ENCODE measurements at regions not wholly inside any gene's neighbourhood (a gene's known extent, or its start where the extent isn't known, plus 50 kb on each side); places are given as distances from the start of the nearest gene placed in this dataset.

GRCh38 chr17:71885662-71886061 is 235.2 kb upstream of the SOX9 start:
- TF ChIP-seq CTCF (IDR thresholded peaks at IDR 0.05) = no peak
- no peaks in the 10 kb centered on the region for H3K27me3 ChIP-seq
- no peaks in the 10 kb centered on the region for H3K9me3 ChIP-seq
- no peak overlapping the region for H3K4me3 ChIP-seq
- H3K27ac ChIP-seq = no peak overlapping the region
- H3K4me1 ChIP-seq = no peaks in the 10 kb centered on the region
- no peaks in the 10 kb centered on the region for H3K36me3 ChIP-seq
- intact Hi-C loops (cut with DNase I; ENCODE audit: low total_unique reads) = no loop called here
- no peak for DNase-seq

- DNase-seq = no peak
- intact Hi-C loops (cut with DNase I; ENCODE audit: low total_unique reads) = no loop called here
- Histone ChIP-seq H3K27ac (no peak overlapping the region), H3K36me3 (no peaks in the 10 kb centered on the region), H3K27me3 (no peaks in the 10 kb centered on the region), H3K9me3 (no peaks in the 10 kb centered on the region), H3K4me3 (no peak overlapping the region), H3K4me1 (peaks cover 0 to 29% (median 12%) of the 10 kb centered on the region in 4 donors)
- no peak for TF ChIP-seq CTCF (IDR thresholded peaks at IDR 0.05)
Observed at GRCh38 chr17:71899317-71899716, 221.5 kb upstream of the SOX9 start.

DNA sequence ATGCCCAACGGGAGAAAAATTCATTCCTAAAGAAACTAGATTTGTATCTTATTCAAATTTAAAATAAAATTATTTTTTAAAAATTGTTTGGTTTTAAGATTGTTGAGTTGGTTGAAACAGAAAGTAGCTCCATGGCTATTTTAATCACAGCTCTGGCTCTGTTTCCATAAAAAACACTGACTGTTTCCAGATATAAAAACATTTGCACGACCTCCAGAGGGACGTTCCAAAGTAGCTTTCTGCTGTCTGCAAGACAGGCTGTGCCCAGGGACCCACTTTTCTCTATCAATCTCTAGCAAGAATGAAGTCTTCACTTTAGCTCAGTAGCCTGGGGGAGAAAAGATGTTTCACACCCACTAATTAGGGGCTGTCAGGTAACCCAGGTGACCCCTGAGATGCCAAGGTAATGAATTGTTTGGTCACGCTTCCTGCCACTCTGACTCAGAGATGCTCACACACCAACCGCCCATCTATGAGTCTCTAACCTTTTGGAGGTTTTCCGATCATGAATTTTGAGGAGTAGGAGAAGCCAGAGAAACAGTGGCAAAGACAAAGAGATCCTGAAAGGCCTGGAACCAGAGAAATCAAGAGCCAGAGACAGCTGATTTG is 220.1 kb upstream of the SOX9 start:
- TF ChIP-seq CTCF (IDR thresholded peaks at IDR 0.05) = no peak
- Histone ChIP-seq H3K27me3 (no peaks in the 10 kb centered on the region), H3K4me3 (peak overlapping the region; percentile 4 to 15), H3K27ac (peak overlapping the region; percentile 49 to 62), H3K4me1 (peaks cover 0 to 29% (median 12%) of the 10 kb centered on the region in 4 donors), H3K9me3 (no peaks in the 10 kb centered on the region), H3K36me3 (no peaks in the 10 kb centered on the region)
- intact Hi-C loops (cut with DNase I; ENCODE audit: low total_unique reads) = no loop called here
- no peak for DNase-seq

- intact Hi-C loops (cut with DNase I; ENCODE audit: low total_unique reads) = no loop called here
- no peak overlapping the region for H3K27ac ChIP-seq
- no peaks in the 10 kb centered on the region for H3K27me3 ChIP-seq
- H3K4me3 ChIP-seq = no peak overlapping the region
- H3K36me3 ChIP-seq = no peaks in the 10 kb centered on the region
- no peaks in the 10 kb centered on the region for H3K9me3 ChIP-seq
- DNase-seq = no peak
- no peak for TF ChIP-seq CTCF (IDR thresholded peaks at IDR 0.05)
- peaks cover 0 to 29% (median 12%) of the 10 kb centered on the region in 4 donors for H3K4me1 ChIP-seq
Observed at GRCh38 chr17:71902894-71903506, 217.8 kb upstream of the SOX9 start.

- no peaks in the 10 kb centered on the region for H3K9me3 ChIP-seq
- no peak for TF ChIP-seq CTCF (IDR thresholded peaks at IDR 0.05)
- no peak overlapping the region for H3K4me3 ChIP-seq
- no peak for DNase-seq
- intact Hi-C loops (cut with DNase I; ENCODE audit: low total_unique reads) = no loop called here
- no peak overlapping the region for H3K27ac ChIP-seq
- H3K27me3 ChIP-seq = no peaks in the 10 kb centered on the region
- H3K4me1 ChIP-seq = peaks cover 0 to 15% (median 6%) of the 10 kb centered on the region in 4 donors
- H3K36me3 ChIP-seq = no peaks in the 10 kb centered on the region
Observed at GRCh38 chr17:71905376-71906031, 215.3 kb upstream of the SOX9 start.

Measured in tibial artery (tissue), 4 donors.